Kidney (tissue), 13 donors: ENCODE measurements at regions not wholly inside any gene's neighbourhood (a gene's known extent, or its start where the extent isn't known, plus 50 kb on each side); places are given as distances from the start of the nearest gene placed in this dataset.

Source experiments
- DNase-seq, 5 donors: peaks; one replicate each; pipeline ENCODE4 v3.0.0-alpha.2; 2013 to 2020
- FAIRE-seq: peaks from 2 replicates; lab custom pipeline; 2012; peaks lifted over from hg19 to GRCh38; lab: Jason Lieb, UNC
- H3K27ac ChIP-seq, 2 donors: one replicate each; pipeline ENCODE4 v1.7.0; 2013; ENCODE audit warnings: low read depth in 2 of 2, low read length in 2 of 2, inconsistent platforms in 1 of 2
- H3K27me3 ChIP-seq: one replicate; pipeline ENCODE4 v1.7.1; 2013; ENCODE audit warnings: low read length, inconsistent platforms; ENCODE audit not compliant: control insufficient read depth, insufficient read depth
- H3K36me3 ChIP-seq, 3 donors: one replicate each; pipeline versions ENCODE4 v1.7.0 to v1.7.1; 2013; ENCODE audit warnings: low read length in 3 of 3, control low read depth in 1 of 3, inconsistent platforms in 1 of 3; ENCODE audit not compliant: insufficient read depth in 3 of 3, control insufficient read depth in 2 of 3
- H3K4me1 ChIP-seq, 3 donors: one replicate each; pipeline versions ENCODE4 v1.7.0 to v1.7.1; 2013; ENCODE audit warnings: low read length in 3 of 3, inconsistent platforms in 1 of 3, low read depth in 1 of 3; ENCODE audit not compliant: control insufficient read depth in 2 of 3, insufficient read depth in 2 of 3
- H3K4me3 ChIP-seq, 3 donors: one replicate each; pipeline versions ENCODE4 v1.7.0 to v1.8.1; 2013; ENCODE audit warnings: low read length in 3 of 3, control low read depth in 1 of 3, inconsistent platforms in 1 of 3
- H3K9ac ChIP-seq, 3 donors: one replicate each; pipeline versions ENCODE4 v1.7.0 to v1.7.1; 2013; ENCODE audit warnings: low read length in 3 of 3, control low read depth in 1 of 3, inconsistent platforms in 1 of 3
- H3K9me3 ChIP-seq, 3 donors: one replicate each; pipeline versions ENCODE4 v1.7.0 to v1.7.1; 2013; ENCODE audit warnings: low read length in 3 of 3, control low read depth in 1 of 3, inconsistent platforms in 1 of 3; ENCODE audit not compliant: control insufficient read depth in 2 of 3, insufficient read depth in 1 of 3
- CTCF ChIP-seq: IDR thresholded peaks from 3 replicates; pipeline ENCODE4 v1.5.1; 2012; ENCODE audit warnings: mild to moderate bottlenecking, moderate library complexity, borderline replicate concordance; ENCODE audit not compliant: insufficient read depth; ENCODE audit errors: extremely low read depth
- intact Hi-C: fragments of 100-400 bp; cut with DNase I; formaldehyde crosslinking; loops from one replicate; pipeline ENCODE4 v1.11.1; 2022
- donor health status: control.
- donor health status: control.
- donor health status: control.
- donor health status: control.
- donor health status: control.
- donor health status: DM: yes; HTN: yes; CAD: no.
- donor health status: Normal renal cell carcinoma (clear cell type).

GRCh38 chr6:819122-819521 is 126.2 kb upstream of the EXOC2 start:
- TF ChIP-seq CTCF: no peak
- no peaks in the 10 kb centered on the region for H3K36me3 ChIP-seq
- DNase-seq: peak in 3 of 5 donors; percentile 31 to 52 (median 42)
- H3K27ac ChIP-seq: peak overlapping the region; percentile 36 to 74
- no peak for FAIRE-seq
- H3K9ac ChIP-seq: no peak overlapping the region
- no peaks in the 10 kb centered on the region for H3K27me3 ChIP-seq
- no peaks in the 10 kb centered on the region for H3K9me3 ChIP-seq
- peaks cover 0 to 12% (median 0%) of the 10 kb centered on the region in 3 donors for H3K4me1 ChIP-seq
- intact Hi-C loops: no loop called here
- H3K4me3 ChIP-seq: no peak overlapping the region

GRCh38 chr6:818196-818595 is 125.3 kb upstream of the EXOC2 start:
- TF ChIP-seq CTCF: no peak
- no peaks in the 10 kb centered on the region for H3K27me3 ChIP-seq
- H3K36me3 ChIP-seq: no peaks in the 10 kb centered on the region
- FAIRE-seq (no peak), DNase-seq (peak in 3 of 5 donors; percentile 11 to 60 (median 30))
- H3K27ac ChIP-seq: peak overlapping the region; percentile 41 to 43
- H3K9me3 ChIP-seq: no peaks in the 10 kb centered on the region
- intact Hi-C loops: no loop called here
- no peak overlapping the region for H3K9ac ChIP-seq
- peaks cover 0 to 12% (median 0%) of the 10 kb centered on the region in 3 donors for H3K4me1 ChIP-seq
- no peak overlapping the region for H3K4me3 ChIP-seq

GRCh38 chr6:816510-817084 is 123.7 kb upstream of the EXOC2 start:
- FAIRE-seq (no peak), DNase-seq (no peak)
- no peaks in the 10 kb centered on the region for H3K9me3 ChIP-seq
- H3K4me1 ChIP-seq: peaks cover 0 to 12% (median 0%) of the 10 kb centered on the region in 3 donors
- no peak for TF ChIP-seq CTCF
- H3K27me3 ChIP-seq: no peaks in the 10 kb centered on the region
- H3K36me3 ChIP-seq: no peaks in the 10 kb centered on the region
- intact Hi-C loops: no loop called here
- H3K27ac ChIP-seq: peak overlapping the region in 1 of 2 donors; percentile 7
- H3K4me3 ChIP-seq: no peak overlapping the region
- no peak overlapping the region for H3K9ac ChIP-seq

- Histone ChIP-seq H3K9me3 (no peaks in the 10 kb centered on the region), H3K36me3 (no peaks in the 10 kb centered on the region), H3K4me3 (no peak overlapping the region), H3K27ac (no peak overlapping the region), H3K9ac (no peak overlapping the region), H3K4me1 (peaks cover 0 to 12% (median 0%) of the 10 kb centered on the region in 3 donors), H3K27me3 (no peaks in the 10 kb centered on the region)
- no peak for TF ChIP-seq CTCF
- peak in 3 of 5 donors; percentile 50 to 62 (median 51) for DNase-seq
- intact Hi-C loops: no loop called here
- no peak for FAIRE-seq
Measured at GRCh38 chr6:815348-815738, 122.4 kb upstream of the EXOC2 start.
